HG02943 (cell line): ENCODE measurements at regions not wholly inside any gene's neighbourhood (a gene's known extent, or its start where the extent isn't known, plus 50 kb on each side); places are given as distances from the start of the nearest gene placed in this dataset.

ENCODE experiments used
- ATAC-seq: cut with Tn5 transposase; IDR thresholded peaks from one replicate; pipeline ENCODE4 v1.9.1; 2021; ENCODE audit warnings: mild to moderate bottlenecking, low read depth, moderate library complexity; ENCODE audit not compliant: unreplicated experiment

- no peak for ATAC-seq
Measured at GRCh38 chr10:131724891-131725580, 175.8 kb upstream of the PPP2R2D start.

DNA sequence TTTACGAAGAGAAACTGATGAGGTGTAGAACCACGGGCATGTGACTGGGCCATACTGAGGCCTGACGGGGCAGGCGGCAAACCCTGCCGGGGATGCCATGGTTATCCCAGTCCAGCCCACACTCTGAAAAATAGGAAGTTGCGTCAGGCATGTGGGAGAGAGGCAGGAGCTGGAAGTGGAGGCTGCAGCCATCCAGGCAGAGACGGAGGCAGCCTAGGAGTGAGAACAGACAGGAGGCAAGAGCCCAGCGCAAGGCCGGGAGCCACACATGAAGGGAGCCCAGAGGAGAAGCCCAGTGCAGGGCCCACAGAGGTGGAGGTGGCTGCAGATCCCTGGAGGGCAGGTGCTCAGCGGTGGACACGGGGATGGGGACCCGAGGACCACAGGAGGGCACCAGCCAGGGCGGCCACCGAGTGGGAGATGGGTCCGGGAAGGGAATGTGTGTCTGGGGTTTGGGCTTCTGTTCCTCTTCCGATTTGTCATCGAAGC is 175.2 kb upstream of the PPP2R2D start:
- ATAC-seq: no peak

GRCh38 chr10:131726076-131726880 is 174.5 kb upstream of the PPP2R2D start:
- ATAC-seq: no peak

GRCh38 chr10:131726967-131727366 is 173.8 kb upstream of the PPP2R2D start:
- ATAC-seq: no peak

GRCh38 chr10:131727560-131727959 is 173.2 kb upstream of the PPP2R2D start:
- no peak for ATAC-seq

GRCh38 chr10:131728286-131729228 is 172.3 kb upstream of the PPP2R2D start:
- ATAC-seq: no peak

GRCh38 chr10:131729361-131729760 is 171.4 kb upstream of the PPP2R2D start:
- ATAC-seq: no peak

GRCh38 chr10:131729938-131730660 is 170.7 kb upstream of the PPP2R2D start:
- no peak for ATAC-seq

DNA sequence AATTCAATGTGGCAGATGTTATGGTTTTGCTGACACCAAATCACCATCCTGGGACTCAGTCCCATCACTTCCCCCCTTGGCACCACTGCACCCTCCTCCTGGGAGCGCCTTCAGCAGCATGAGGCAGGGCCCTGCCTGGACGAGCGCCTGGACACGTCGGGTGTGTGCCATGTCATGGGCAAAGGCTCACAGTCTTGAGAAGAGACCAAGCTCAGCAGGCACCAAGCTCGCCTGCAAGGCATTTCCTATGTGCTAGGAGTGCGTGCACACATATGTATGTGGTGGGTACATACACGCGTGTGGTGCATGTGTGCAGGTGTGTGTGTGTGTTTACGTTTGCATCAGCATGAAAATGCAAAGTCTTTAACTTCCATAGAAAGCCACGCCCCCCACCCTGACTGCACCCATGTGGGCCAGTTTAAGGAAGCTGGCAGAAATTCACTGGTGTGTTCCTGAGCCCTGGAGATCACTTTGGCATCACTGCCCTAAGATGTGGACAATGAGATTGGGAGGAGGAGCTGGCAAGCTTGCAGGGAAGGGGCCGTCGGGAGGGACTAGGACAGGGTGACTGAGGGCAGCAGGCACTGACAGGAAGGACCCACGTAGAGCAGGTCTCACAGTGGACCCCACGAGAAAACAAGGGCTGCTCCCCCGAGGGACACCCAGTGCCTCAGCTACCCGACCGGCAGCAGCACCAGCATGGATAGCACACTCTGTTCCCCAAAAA is 169.9 kb upstream of the PPP2R2D start:
- ATAC-seq: no peak

DNA sequence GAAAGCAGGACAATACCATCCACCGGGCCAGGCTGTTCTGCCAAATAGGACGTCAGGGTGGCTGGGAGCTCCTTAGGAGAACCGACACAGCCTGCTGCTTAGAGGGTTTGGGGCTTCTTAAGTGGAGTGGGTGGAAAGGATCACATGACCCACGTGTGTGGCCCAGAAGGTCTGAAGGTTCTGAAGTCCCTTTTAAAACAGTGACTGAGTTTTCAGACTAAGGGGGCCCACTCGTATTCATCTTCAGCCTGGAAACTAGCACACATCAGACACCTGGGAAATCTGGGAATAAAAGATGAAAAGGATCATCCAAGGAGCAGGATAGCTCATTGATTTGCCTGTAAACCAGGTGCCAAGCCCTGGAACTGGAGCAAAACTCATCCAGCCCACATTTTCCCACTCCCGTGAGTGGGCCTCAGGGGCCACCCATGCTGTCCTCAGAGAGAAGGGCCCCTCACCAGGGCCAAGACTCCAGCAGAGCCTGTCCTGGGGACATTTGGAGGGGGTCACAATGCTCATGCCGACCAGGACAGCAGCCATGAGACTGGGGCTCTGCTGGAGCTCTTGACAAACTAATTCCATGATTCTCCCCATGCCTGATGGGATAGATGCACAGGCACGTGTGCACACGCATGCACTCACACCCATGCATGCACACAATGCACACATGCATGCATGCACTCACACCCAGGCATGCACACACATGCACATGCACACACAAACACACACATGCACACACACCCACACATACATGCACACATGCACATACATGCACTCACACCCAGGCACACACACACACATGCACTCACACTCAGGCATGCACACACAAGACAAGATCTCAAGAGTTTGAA is 168.8 kb upstream of the PPP2R2D start:
- no peak for ATAC-seq

- ATAC-seq: no peak
Measured at GRCh38 chr10:131732631-131733127, 168.1 kb upstream of the PPP2R2D start.

- no peak for ATAC-seq
Measured at GRCh38 chr10:131733596-131733995, 167.2 kb upstream of the PPP2R2D start.

DNA sequence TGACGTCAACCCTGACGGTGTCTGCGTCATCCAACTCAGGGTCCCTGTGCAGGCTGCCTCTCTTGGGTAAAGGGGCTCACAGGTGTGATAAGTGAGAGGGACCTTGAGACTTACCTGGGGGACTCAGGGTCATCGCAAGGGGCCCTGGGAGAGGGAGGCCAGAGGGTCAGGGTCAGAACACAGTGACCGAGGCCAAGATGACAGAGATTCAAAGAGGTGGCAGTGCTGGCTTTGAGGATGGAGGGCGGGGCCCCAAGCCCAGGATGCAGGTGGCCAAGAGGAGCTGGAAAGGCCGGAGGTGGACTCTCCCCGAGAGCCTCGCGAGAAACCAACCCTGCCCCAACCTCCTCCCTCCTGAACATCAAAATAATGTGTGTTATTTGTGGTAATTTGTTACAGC is 165.2 kb upstream of the PPP2R2D start:
- no peak for ATAC-seq

DNA sequence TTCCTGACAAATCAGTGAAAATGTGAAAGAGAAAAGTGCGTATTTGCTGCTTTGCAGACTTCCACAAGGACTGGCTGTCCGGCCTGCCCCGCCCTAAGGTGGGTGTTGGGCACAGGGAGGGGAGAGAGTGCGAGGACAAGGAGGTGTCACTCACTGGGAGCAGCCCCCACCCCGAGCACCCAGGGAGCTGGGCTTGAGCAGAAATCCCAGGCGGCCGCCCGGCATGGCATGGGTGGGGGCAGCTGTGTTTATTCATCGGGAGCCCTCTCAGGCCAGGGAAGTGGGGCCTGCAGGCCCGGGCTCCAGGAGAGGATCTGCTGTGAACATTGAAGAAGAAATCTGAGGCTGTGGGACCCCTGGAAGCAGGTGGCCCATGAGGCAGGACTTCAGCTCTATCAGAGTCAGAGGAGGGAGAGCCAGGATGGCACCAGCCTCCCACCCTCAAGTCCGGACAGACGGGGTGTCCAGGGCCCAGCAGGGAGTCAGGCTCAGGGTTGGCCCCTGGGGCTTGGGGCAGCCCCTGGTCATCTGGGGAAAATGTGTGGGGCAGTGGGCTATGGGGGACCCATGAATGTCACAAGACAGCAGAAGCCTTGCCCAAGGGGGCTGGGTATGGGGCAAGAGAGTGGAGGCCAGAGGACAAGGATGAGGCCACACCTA is 164.4 kb upstream of the PPP2R2D start:
- no peak for ATAC-seq

- ATAC-seq: no peak
Measured at GRCh38 chr10:131737543-131738395, 163.0 kb upstream of the PPP2R2D start.

GRCh38 chr10:131738396-131738735 is 162.4 kb upstream of the PPP2R2D start:
- ATAC-seq: no peak

DNA sequence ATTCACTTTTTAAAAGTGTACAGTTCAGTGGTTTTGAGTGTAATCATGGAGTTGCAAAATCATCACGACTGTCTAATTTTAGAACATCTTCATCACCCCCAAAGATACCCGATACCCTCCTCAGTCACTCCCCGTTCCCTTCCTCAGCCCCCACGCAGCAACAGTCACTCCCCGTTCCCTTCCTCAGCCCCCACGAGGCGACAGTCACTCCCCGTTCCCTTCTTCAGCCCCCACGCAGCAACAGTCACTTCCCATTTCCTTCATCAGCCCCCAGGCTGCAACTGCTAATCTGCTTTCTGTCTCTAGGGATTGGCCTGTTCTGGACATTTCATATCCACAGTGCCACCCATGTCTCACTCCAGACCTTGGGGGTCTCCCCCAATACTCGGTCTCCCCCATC is 161.6 kb upstream of the PPP2R2D start:
- ATAC-seq: no peak
